RWPE2 (cell line): ENCODE measurements at regions not wholly inside any gene's neighbourhood (a gene's known extent, or its start where the extent isn't known, plus 50 kb on each side); places are given as distances from the start of the nearest gene placed in this dataset.

Experiments used
- ATAC-seq: fragments of 200-7000 bp; cut with Tn5 transposase; 3 replicates; pipeline ENCODE4 v1.9.1; 2021; ENCODE audit warnings: low read depth
- DNase-seq: peaks from one replicate; pipeline ENCODE4 v3.0.0-alpha.2; 2020; ENCODE audit warnings: low spot score
- H3K27ac ChIP-seq: fragments of 450-650 bp; 2 replicates; pipeline ENCODE4 v1.5.1; 2017; ENCODE audit warnings: mild to moderate bottlenecking; ENCODE audit not compliant: poor library complexity, severe bottlenecking
- H3K27me3 ChIP-seq: fragments of 250-450 bp; sonication (Bioruptor Pico); 2 replicates; pipeline ENCODE4 v1.5.1; 2021; ENCODE audit warnings: mild to moderate bottlenecking, moderate library complexity; ENCODE audit not compliant: insufficient read depth, poor library complexity, severe bottlenecking
- H3K36me3 ChIP-seq: fragments of 250-450 bp; sonication (Bioruptor Pico); 2 replicates; pipeline ENCODE4 v1.5.1; 2020; ENCODE audit warnings: low read depth, mild to moderate bottlenecking, moderate library complexity
- H3K4me1 ChIP-seq: fragments of 250-450 bp; sonication (Bioruptor Pico); 2 replicates; pipeline ENCODE4 v1.5.1; 2021; ENCODE audit warnings: mild to moderate bottlenecking, moderate library complexity; ENCODE audit not compliant: insufficient read depth, poor library complexity, severe bottlenecking
- H3K4me3 ChIP-seq: fragments of 250-450 bp; sonication (Bioruptor Pico); 2 replicates; pipeline ENCODE4 v1.5.1; 2021; ENCODE audit warnings: mild to moderate bottlenecking, moderate library complexity; ENCODE audit not compliant: severe bottlenecking
- H3K9me3 ChIP-seq: fragments of 250-450 bp; sonication (Bioruptor Pico); 2 replicates; pipeline ENCODE4 v1.5.1; 2021; ENCODE audit warnings: mild to moderate bottlenecking, moderate library complexity; ENCODE audit not compliant: severe bottlenecking
- CTCF ChIP-seq: fragments of 450-650 bp; IDR thresholded peaks from one replicate; pipeline ENCODE4 v1.5.1; 2017; ENCODE audit warnings: mild to moderate bottlenecking, moderate library complexity; ENCODE audit not compliant: poor library complexity, severe bottlenecking

- no peaks in the 10 kb centered on the region for H3K27me3 ChIP-seq
- no peak for DNase-seq
- no peak for TF ChIP-seq CTCF
- H3K4me3 ChIP-seq = no peak overlapping the region
- no peak for ATAC-seq
- H3K9me3 ChIP-seq = no peaks in the 10 kb centered on the region
- H3K4me1 ChIP-seq = no peaks in the 10 kb centered on the region
- no peaks in the 10 kb centered on the region for H3K36me3 ChIP-seq
- H3K27ac ChIP-seq = no peak overlapping the region
These were observed 317.0 kb upstream of the MMADHC start for GRCh38 chr2:149904352-149905175.

- no peak for TF ChIP-seq CTCF
- H3K27ac ChIP-seq = no peak overlapping the region
- no peaks in the 10 kb centered on the region for H3K36me3 ChIP-seq
- H3K4me1 ChIP-seq = no peaks in the 10 kb centered on the region
- no peaks in the 10 kb centered on the region for H3K27me3 ChIP-seq
- H3K4me3 ChIP-seq = no peak overlapping the region
- DNase-seq (no peak), ATAC-seq (no peak)
- no peaks in the 10 kb centered on the region for H3K9me3 ChIP-seq
These were observed 316.1 kb upstream of the MMADHC start for GRCh38 chr2:149903626-149904025.

- no peak for DNase-seq
- Histone ChIP-seq H3K9me3 (no peaks in the 10 kb centered on the region), H3K36me3 (no peaks in the 10 kb centered on the region), H3K27me3 (no peaks in the 10 kb centered on the region), H3K4me3 (no peak overlapping the region), H3K27ac (no peak overlapping the region), H3K4me1 (no peaks in the 10 kb centered on the region)
- TF ChIP-seq CTCF = no peak
- ATAC-seq = no peak
These were observed 314.5 kb upstream of the MMADHC start for GRCh38 chr2:149902081-149902480.

- H3K4me1 ChIP-seq = no peaks in the 10 kb centered on the region
- H3K27me3 ChIP-seq = no peaks in the 10 kb centered on the region
- no peak overlapping the region for H3K4me3 ChIP-seq
- DNase-seq (no peak), ATAC-seq (no peak)
- no peaks in the 10 kb centered on the region for H3K9me3 ChIP-seq
- TF ChIP-seq CTCF = no peak
- no peak overlapping the region for H3K27ac ChIP-seq
- H3K36me3 ChIP-seq = no peaks in the 10 kb centered on the region
These were observed 313.8 kb upstream of the MMADHC start for GRCh38 chr2:149901231-149901859.

GRCh38 chr2:149899390-149899789 is 311.8 kb upstream of the MMADHC start:
- TF ChIP-seq CTCF = no peak
- no peak for ATAC-seq
- Histone ChIP-seq H3K9me3 (no peaks in the 10 kb centered on the region), H3K4me3 (no peak overlapping the region), H3K4me1 (no peaks in the 10 kb centered on the region), H3K27ac (no peak overlapping the region), H3K27me3 (no peaks in the 10 kb centered on the region), H3K36me3 (no peaks in the 10 kb centered on the region)
- no peak for DNase-seq
